ENCODE measurements at regions not wholly inside any gene's neighbourhood (a gene's known extent, or its start where the extent isn't known, plus 50 kb on each side); places are given as distances from the start of the nearest gene placed in this dataset.
A peak's percentile ranks its signal among the peaks of the same experiment; 100 is the strongest.
"Not testable (repeated sequence)": the region's sequence is repeated elsewhere in the genome, so short reads cannot be mapped to it uniquely, and the experiment has no call there.

DNA sequence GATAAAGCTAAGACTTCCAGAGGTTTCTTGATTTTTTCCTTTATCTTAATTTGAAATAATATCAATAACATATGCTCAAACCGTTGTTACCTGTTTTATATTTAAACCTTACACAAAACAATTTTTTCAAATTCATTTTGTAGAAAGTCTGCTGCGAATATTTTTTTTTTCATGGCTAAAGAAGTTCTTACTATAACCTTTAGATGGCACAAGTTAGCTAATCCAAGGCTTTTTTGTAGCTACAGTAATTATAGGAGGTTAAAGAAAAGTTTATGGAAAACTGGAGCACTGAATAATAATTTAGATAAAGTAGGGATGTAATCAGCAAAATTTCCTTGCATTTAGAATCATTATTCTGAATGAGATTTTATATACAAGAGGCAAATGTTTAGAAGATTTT lies 78.0 kb upstream of the PNPT1 start:
- peak in 1 of 2 donors; percentile 10 for DNase-seq

DNA sequence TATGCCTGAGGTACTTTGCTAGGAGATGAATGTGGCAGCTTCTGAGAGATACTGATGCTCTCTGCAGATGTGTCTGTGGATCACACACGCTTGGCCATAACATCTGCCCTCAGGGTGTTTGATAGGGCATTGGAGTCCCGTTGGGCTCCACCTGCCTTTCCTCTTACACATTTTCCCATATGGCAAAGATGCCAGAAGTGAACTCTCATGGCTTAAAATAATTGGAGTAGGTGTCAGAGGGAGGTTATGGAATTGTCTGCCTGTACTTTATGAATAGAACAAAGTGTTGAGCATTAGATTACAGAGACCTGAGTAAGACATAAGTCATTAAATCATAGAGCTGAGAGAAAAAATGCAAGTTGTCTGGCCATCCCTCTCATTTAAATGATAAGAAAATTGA lies 75.3 kb upstream of the PNPT1 start:
- no peak for DNase-seq

DNA sequence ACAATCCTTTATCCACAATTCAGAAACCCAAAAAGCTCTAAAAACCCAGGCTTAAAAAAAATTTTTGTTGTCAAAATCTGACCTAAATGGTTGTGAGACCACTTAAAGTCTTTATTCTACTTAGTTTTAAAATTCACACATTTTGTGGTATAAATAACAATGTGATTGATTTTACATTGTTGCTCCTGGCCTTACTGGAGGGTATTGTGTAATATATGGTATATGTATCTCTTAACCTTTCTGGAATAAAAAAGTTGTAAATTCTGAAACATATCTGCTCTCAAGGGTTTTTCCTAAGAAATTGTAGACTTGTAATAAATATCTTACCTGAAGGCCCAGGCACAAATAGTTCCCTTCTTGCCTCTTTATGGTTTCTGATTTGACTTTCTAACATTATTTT lies 73.3 kb upstream of the PNPT1 start:
- no peak for DNase-seq

DNA sequence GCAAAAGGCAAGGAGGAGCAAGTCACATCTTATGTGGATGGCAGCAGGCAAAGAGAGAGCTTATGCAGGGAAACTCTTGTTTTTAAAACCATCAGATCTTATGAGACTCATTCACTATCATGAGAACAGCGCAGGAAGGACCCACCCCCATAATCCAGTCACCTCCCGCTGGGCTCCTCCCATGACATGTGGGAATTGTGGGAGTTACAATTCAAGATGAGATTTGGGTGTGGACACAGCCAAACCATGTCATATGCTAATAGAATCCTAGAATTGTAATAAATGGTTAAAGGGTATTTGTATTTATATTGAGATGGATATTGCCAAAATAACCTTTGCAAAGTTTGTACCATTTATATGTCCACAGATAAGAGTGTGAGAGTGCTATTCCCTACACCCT lies 72.1 kb upstream of the PNPT1 start:
- not testable (repeated sequence) for DNase-seq

DNA sequence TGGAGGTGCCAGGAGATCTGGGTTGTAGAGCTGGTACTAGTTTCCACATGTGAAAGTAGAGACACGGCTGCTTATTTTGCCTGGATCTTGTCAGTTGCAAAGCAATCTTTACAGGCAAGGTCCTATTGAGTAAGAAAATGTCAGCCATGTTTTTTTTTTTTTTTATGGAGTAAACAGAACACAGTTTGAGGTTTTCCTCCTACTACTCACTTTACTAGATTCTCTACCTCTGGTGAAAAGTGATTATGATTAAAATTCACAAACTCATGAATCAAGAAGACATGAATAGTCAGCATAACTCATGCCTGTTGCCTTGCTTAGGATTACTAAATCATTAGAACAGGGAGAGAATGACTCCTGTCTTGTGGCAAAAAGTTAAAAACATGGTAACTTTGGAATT lies 70.1 kb upstream of the PNPT1 start:
- DNase-seq = no peak

DNA sequence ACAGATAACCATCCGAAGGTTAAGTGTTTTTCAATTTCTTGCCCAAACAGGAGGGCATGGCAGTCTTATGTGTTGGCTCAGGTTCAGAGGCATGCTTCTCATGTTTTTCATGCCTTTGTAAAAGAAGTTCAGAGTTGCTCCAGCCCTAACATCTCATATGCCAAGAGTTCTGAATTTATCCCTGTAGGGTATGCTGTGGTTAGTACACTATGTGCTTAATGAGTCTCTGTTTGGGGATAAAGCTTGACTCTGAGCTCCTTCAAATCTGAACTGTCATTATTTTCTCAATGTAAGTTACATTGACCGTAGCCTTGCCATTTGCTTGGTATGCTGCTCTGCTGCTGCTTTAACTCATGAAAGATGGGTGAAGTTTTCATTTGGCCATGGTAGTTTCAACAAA lies 67.9 kb upstream of the PNPT1 start:
- DNase-seq = no peak

DNA sequence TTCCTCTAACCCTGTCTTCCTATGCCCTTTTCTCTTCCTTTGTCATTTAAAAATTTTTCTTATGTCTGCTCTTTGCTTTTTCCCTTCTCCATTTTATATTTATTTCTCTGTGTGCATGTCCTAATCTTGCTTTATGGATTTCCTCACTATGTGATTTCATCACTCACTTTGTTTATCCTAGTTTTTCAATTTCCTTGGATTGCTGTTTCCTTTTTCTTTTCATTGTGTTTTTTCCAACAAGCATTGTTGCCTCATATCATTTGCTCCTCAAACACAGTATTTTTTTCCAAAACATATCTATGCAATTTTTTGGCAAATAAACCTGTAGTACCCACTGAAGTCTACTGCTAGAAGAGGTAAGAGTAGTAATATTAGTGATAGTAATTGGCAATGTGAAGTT lies 67.4 kb upstream of the PNPT1 start:
- no peak for DNase-seq

DNA sequence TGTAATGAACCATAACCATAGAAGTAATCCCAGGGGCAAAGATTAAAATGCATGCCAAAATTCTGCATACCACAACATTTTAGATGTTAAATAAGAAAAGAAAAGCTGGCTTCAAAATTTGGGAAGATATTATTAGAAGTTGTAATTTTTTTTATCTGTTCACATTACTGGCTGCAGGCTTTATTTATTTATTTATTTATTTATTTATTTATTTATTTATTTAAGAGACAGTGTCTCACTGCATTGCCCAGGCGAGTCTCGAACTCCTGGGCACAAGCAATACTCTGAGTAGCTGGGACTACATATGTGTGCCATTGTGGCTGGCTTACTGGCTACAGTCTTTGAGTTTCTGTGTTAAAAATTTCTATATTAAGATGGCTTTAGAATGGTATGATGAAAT lies 66.5 kb upstream of the PNPT1 start:
- DNase-seq = no peak

DNA sequence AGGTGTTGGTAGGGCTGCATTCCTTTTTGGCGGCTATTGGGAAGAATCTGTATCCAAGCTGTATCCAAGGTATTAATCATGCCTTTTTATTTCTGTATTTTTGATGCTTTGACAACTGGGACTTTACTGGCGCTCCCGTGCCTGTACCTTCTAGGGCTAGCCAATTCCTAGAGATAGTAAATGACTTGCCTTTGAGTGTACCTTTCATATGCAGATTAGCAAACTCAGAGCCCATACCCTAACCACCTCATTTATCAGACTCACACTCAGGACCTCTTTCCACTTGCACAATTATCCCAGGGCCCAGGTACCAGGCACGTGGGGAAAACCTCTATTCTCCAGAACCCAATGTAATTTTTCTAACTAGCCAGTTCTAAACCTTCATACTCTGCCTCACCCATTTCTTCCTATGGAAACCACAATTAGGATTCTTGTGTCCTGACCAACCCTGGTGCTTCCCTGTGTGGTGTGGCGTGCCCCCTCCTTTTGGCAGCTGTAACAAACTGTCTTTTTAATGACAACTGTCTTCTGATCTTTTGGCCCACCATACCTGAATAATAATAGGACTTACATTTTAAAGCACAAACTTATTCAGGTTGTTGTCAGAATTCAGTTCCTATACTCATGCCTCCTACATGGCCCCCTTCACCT lies 65.8 kb upstream of the PNPT1 start:
- no peak for DNase-seq

DNA sequence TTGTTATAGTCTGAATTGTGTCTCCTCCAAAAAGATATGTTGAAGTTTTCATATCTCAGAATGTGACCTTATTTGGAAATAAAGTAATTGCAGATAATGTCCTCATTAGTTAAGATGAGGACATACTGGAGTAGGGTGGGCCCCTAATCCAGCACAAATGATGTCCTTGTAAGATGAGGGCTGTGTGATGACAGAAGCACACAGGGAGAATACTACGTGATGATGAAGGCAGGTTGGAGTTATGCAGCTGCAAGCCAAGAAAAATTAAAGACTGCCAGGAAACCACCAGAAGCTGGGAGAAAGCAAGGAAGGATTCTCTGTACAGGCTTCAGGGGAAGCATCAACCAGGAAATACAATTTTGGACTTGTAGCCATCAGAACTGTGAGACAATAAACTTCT lies 58.3 kb upstream of the PNPT1 start:
- no peak for DNase-seq

DNA sequence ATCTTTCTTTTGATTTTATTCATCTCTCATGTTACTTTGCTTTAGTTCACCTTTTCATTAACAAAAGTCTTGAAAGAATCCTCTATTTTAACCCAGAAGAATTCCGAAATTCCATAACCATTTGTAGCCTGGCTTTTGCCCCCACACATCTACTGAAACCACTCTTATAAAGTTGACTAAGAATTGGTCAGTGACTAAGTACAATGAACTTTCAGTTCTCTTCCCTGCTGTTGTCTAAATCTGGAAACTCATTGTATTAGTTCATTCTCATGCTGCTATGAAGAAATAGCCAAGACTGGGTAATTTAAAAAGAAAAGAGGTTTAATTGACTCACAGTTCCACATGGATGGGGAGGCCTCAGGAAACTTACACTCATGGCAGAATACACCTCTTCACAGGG lies 49.9 kb upstream of the PNPT1 start:
- DNase-seq = no peak

All from inflammatory macrophage (primary cell).